ENCODE measurements at regions not wholly inside any gene's neighbourhood (a gene's known extent, or its start where the extent isn't known, plus 50 kb on each side); places are given as distances from the start of the nearest gene placed in this dataset.
A peak's percentile ranks its signal among the peaks of the same experiment; 100 is the strongest.
"Not testable (repeated sequence)": the region's sequence is repeated elsewhere in the genome, so short reads cannot be mapped to it uniquely, and the experiment has no call there.

- peak; percentile 34 for DNase-seq (ENCODE audit: low read depth)
Observed at GRCh38 chr6:74715355-74716085, 490.3 kb downstream of the COL12A1 start.

- DNase-seq (ENCODE audit: low read depth): no peak
Observed at GRCh38 chr6:74713941-74714340, 491.9 kb downstream of the COL12A1 start.

GRCh38 chr6:74705451-74705850 is 500.4 kb downstream of the COL12A1 start:
- no peak for DNase-seq (ENCODE audit: low read depth)

GRCh38 chr6:74704540-74704939 is 501.3 kb downstream of the COL12A1 start:
- DNase-seq (ENCODE audit: low read depth): not testable (repeated sequence)

GRCh38 chr6:74690365-74690764 is 515.5 kb downstream of the COL12A1 start:
- peak; percentile 18 for DNase-seq (ENCODE audit: low read depth)

- no peak for DNase-seq (ENCODE audit: low read depth)
Observed at GRCh38 chr6:74689601-74690000, 516.3 kb downstream of the COL12A1 start.

GRCh38 chr6:74677463-74677862 is 528.4 kb downstream of the COL12A1 start:
- no peak for DNase-seq (ENCODE audit: low read depth)

- DNase-seq (ENCODE audit: low read depth): no peak
Observed at GRCh38 chr6:74676906-74677305, 528.9 kb downstream of the COL12A1 start.

GRCh38 chr6:74674377-74674776 is 531.5 kb downstream of the COL12A1 start:
- no peak for DNase-seq (ENCODE audit: low read depth)

GRCh38 chr6:74671558-74672025 is 534.3 kb downstream of the COL12A1 start:
- DNase-seq (ENCODE audit: low read depth): peak; percentile 85

- DNase-seq (ENCODE audit: low read depth): no peak
Observed at GRCh38 chr6:74658391-74658790, 547.5 kb downstream of the COL12A1 start.

GRCh38 chr6:74657931-74658330 is 547.9 kb downstream of the COL12A1 start:
- no peak for DNase-seq (ENCODE audit: low read depth)

GRCh38 chr6:74657011-74657410 is 548.8 kb downstream of the COL12A1 start:
- DNase-seq (ENCODE audit: low read depth): peak; percentile 24

GRCh38 chr6:74656453-74656852 is 549.4 kb downstream of the COL12A1 start:
- no peak for DNase-seq (ENCODE audit: low read depth)

GRCh38 chr6:74654296-74654695 is 551.6 kb downstream of the COL12A1 start:
- peak; percentile 3 for DNase-seq (ENCODE audit: low read depth)

- no peak for DNase-seq (ENCODE audit: low read depth)
Observed at GRCh38 chr6:74651948-74652842, 553.7 kb downstream of the COL12A1 start.

- no peak for DNase-seq (ENCODE audit: low read depth)
Observed at GRCh38 chr6:74650668-74651067, 555.2 kb downstream of the COL12A1 start.

- no peak for DNase-seq (ENCODE audit: low read depth)
Observed at GRCh38 chr6:74646461-74646860, 559.4 kb downstream of the COL12A1 start.

- DNase-seq (ENCODE audit: low read depth): no peak
Observed at GRCh38 chr6:74645108-74645849, 560.6 kb downstream of the COL12A1 start.

- no peak for DNase-seq (ENCODE audit: low read depth)
Observed at GRCh38 chr6:74642101-74642500, 563.8 kb downstream of the COL12A1 start.

GRCh38 chr6:74638412-74638811 is 567.4 kb downstream of the COL12A1 start:
- peak; percentile 28 for DNase-seq (ENCODE audit: low read depth)
